ENCODE measurements at regions not wholly inside any gene's neighbourhood (a gene's known extent, or its start where the extent isn't known, plus 50 kb on each side); places are given as distances from the start of the nearest gene placed in this dataset.
"Not testable (repeated sequence)": the region's sequence is repeated elsewhere in the genome, so short reads cannot be mapped to it uniquely, and the experiment has no call there.

GRCh38 chr12:10453-10852 is 56.1 kb upstream of the IQSEC3 start:
- H3K4me3 ChIP-seq; H3K27ac ChIP-seq; H3K9me3 ChIP-seq; DNase-seq; H3K36me3 ChIP-seq; intact Hi-C loops (cut with DNase I); H3K27me3 ChIP-seq: not testable (repeated sequence)
- 87 to 96% methylated on average over 33 to 34 of the region's 43 CpGs for WGBS, 2 donors
- H3K4me1 ChIP-seq, result peaks cover 0 to 12% (median 5%) of the 10 kb centered on the region in 4 donors

GRCh38 chr12:10879-11812 is 55.4 kb upstream of the IQSEC3 start:
- DNase-seq; H3K9me3 ChIP-seq; H3K36me3 ChIP-seq; H3K27ac ChIP-seq; intact Hi-C loops (cut with DNase I); H3K4me3 ChIP-seq; H3K27me3 ChIP-seq: not testable (repeated sequence)
- 85 to 93% methylated on average over 61 to 64 of the region's 81 CpGs for WGBS, 2 donors
- H3K4me1 ChIP-seq, result peaks cover 0 to 12% (median 5%) of the 10 kb centered on the region in 4 donors

- peaks cover 0 to 12% (median 5%) of the 10 kb centered on the region in 4 donors for H3K4me1 ChIP-seq
- H3K9me3 ChIP-seq; intact Hi-C loops (cut with DNase I); H3K27ac ChIP-seq; H3K27me3 ChIP-seq; DNase-seq; H3K36me3 ChIP-seq; H3K4me3 ChIP-seq: not testable (repeated sequence)
- WGBS, 2 donors, result 93 to 97% methylated on average over 11 of the region's 11 CpGs
These were observed 54.3 kb upstream of the IQSEC3 start for GRCh38 chr12:12306-12705.

- peak overlapping the region in 2 of 4 donors; percentile 39 to 42 for H3K27ac ChIP-seq
- intact Hi-C loops (cut with DNase I), result not testable (repeated sequence)
These were observed 53.6 kb upstream of the IQSEC3 start for GRCh38 chr12:12725-13640.

GRCh38 chr12:13841-14240 is 52.7 kb upstream of the IQSEC3 start:
- intact Hi-C loops (cut with DNase I); DNase-seq; H3K27me3 ChIP-seq; H3K36me3 ChIP-seq; H3K9me3 ChIP-seq; H3K4me3 ChIP-seq: not testable (repeated sequence)
- WGBS, 2 donors, result 65 to 83% methylated on average over 5 of the region's 5 CpGs
- peak overlapping the region in 1 of 4 donors; percentile 42 for H3K27ac ChIP-seq
- peaks cover 0 to 12% (median 5%) of the 10 kb centered on the region in 4 donors for H3K4me1 ChIP-seq
- TF ChIP-seq POLR2AphosphoS5 (IDR thresholded peaks at IDR 0.05), result peak in 1 of 4 donors; percentile 21

More at GRCh38 chr12:12725-13640, 53.6 kb upstream of the IQSEC3 start:
- peaks cover 0 to 12% (median 5%) of the 10 kb centered on the region in 4 donors for H3K4me1 ChIP-seq
- not testable (repeated sequence) for H3K9me3 ChIP-seq, DNase-seq, H3K36me3 ChIP-seq, H3K27me3 ChIP-seq, H3K4me3 ChIP-seq
- 76 to 79% methylated on average over 16 of the region's 16 CpGs for WGBS, 2 donors

GRCh38 chr12:14696-15095 is 51.9 kb upstream of the IQSEC3 start:
- WGBS, 2 donors, result 87% methylated on average over 11 of the region's 12 CpGs
- DNase-seq; H3K4me3 ChIP-seq; H3K36me3 ChIP-seq; H3K9me3 ChIP-seq; H3K27me3 ChIP-seq; intact Hi-C loops (cut with DNase I); H3K27ac ChIP-seq: not testable (repeated sequence)
- H3K4me1 ChIP-seq, result peaks cover 0 to 12% (median 5%) of the 10 kb centered on the region in 4 donors

GRCh38 chr12:15381-15780 is 51.2 kb upstream of the IQSEC3 start:
- intact Hi-C loops (cut with DNase I); H3K27ac ChIP-seq; H3K9me3 ChIP-seq; H3K27me3 ChIP-seq; DNase-seq; H3K36me3 ChIP-seq; H3K4me3 ChIP-seq: not testable (repeated sequence)
- WGBS, 2 donors, result 92% methylated on average over 7 of the region's 9 CpGs
- H3K4me1 ChIP-seq, result peaks cover 0 to 12% (median 5%) of the 10 kb centered on the region in 4 donors

GRCh38 chr12:16019-16418 is 50.5 kb upstream of the IQSEC3 start:
- DNase-seq; H3K27me3 ChIP-seq; intact Hi-C loops (cut with DNase I); H3K36me3 ChIP-seq; H3K4me3 ChIP-seq; H3K27ac ChIP-seq; H3K9me3 ChIP-seq: not testable (repeated sequence)
- H3K4me1 ChIP-seq, result peaks cover 0 to 12% (median 5%) of the 10 kb centered on the region in 4 donors
- WGBS, 2 donors, result 72 to 85% methylated on average over 6 of the region's 9 CpGs

- 89% methylated on average over 8 of the region's 9 CpGs for WGBS, 2 donors
- DNase-seq; H3K27me3 ChIP-seq; H3K27ac ChIP-seq; intact Hi-C loops (cut with DNase I); H3K4me3 ChIP-seq; H3K9me3 ChIP-seq: not testable (repeated sequence)
- Histone ChIP-seq H3K4me1 (peaks cover 0 to 12% (median 5%) of the 10 kb centered on the region in 4 donors), H3K36me3 (peaks cover 3 to 12% (median 6%) of the 10 kb centered on the region in 4 donors)
These were observed 50.0 kb upstream of the IQSEC3 start for GRCh38 chr12:16541-16940.
